Sigmoid colon (tissue), 4 donors: ENCODE measurements at regions not wholly inside any gene's neighbourhood (a gene's known extent, or its start where the extent isn't known, plus 50 kb on each side); places are given as distances from the start of the nearest gene placed in this dataset.

Source experiments
- EP300 ChIP-seq, 4 donors: sonication (generic); formaldehyde crosslinking; IDR thresholded peaks; one replicate each; pipeline ENCODE4 v1.6.1; 2017; ENCODE audit warnings: antibody characterized with exemption in 4 of 4
- POLR2AphosphoS5 ChIP-seq, 4 donors: sonication (generic); formaldehyde crosslinking; IDR thresholded peaks; one replicate each; pipeline ENCODE4 v1.6.1; 2017; ENCODE audit warnings: antibody characterized with exemption in 4 of 4
- TF ChIP-seq, protein P1 (sequence below), 4 experiments: fragments of 450-650 bp in 3 of 4; fragments of 200-600 bp in 1 of 4; IDR thresholded peaks; one replicate each; pipeline ENCODE4 v1.5.1; 2016 to 2019; ENCODE audit warnings: antibody characterized with exemption in 4 of 4, mild to moderate bottlenecking in 3 of 4, moderate library complexity in 2 of 4

DNA sequence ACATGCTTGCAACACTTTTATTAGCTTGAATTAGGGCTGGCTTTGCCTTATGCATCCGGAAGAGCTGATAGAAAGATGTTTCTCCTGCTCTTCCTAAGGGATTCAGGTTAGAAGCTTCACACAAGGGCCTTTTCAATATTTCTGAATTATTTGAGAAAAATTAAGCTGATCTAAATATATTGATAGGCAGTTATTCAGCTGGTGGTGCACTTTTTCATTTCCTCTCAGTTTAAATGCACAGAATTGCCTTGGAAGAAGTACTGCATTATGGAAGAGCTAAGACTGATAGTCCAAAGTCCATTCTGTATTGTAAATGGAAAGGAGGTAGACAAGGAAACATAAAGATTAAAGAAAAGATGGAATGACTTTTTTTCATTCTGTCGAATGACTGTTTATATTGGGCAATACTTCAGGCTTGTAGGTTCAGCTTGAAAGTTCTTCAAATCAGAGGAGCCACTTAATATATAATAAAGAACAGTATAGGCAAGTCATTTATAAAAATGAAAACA lies 398.4 kb upstream of the B3GALT2 start:
- TF ChIP-seq, protein P1, sequence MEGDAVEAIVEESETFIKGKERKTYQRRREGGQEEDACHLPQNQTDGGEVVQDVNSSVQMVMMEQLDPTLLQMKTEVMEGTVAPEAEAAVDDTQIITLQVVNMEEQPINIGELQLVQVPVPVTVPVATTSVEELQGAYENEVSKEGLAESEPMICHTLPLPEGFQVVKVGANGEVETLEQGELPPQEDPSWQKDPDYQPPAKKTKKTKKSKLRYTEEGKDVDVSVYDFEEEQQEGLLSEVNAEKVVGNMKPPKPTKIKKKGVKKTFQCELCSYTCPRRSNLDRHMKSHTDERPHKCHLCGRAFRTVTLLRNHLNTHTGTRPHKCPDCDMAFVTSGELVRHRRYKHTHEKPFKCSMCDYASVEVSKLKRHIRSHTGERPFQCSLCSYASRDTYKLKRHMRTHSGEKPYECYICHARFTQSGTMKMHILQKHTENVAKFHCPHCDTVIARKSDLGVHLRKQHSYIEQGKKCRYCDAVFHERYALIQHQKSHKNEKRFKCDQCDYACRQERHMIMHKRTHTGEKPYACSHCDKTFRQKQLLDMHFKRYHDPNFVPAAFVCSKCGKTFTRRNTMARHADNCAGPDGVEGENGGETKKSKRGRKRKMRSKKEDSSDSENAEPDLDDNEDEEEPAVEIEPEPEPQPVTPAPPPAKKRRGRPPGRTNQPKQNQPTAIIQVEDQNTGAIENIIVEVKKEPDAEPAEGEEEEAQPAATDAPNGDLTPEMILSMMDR (IDR thresholded peaks at IDR 0.05) = no peak
- TF ChIP-seq EP300 (IDR thresholded peaks at IDR 0.05) (no peak), POLR2AphosphoS5 (IDR thresholded peaks at IDR 0.05) (no peak)
